K562 (cell line): ENCODE measurements at regions not wholly inside any gene's neighbourhood (a gene's known extent, or its start where the extent isn't known, plus 50 kb on each side); places are given as distances from the start of the nearest gene placed in this dataset.

Experiments used
- EZH2 ChIP-seq: IDR thresholded peaks from 2 replicates; pipeline ENCODE4 v1.6.1; 2012; ENCODE audit warnings: low read depth, mild to moderate bottlenecking, inconsistent platforms, low read length, borderline replicate concordance
- HMG20B ChIP-seq: fragments of 250-450 bp; sonication (Bioruptor Pico); IDR thresholded peaks from 2 replicates; pipeline ENCODE4 v1.5.0; 2021; ENCODE audit warnings: mild to moderate bottlenecking
- MAZ ChIP-seq, 2 experiments: fragments of 450-650 bp in 1 of 2; sonication (generic) in 1 of 2; formaldehyde crosslinking; IDR thresholded peaks in 1 of 2; conservative IDR thresholded peaks in 1 of 2; 2 replicates each; pipeline versions ENCODE4 v1.4.0 to v1.5.0; 2020; ENCODE audit warnings: mild to moderate bottlenecking in 1 of 2, missing genetic modification reagents in 1 of 2
- POLR2A ChIP-seq: fragments of 450-650 bp; conservative IDR thresholded peaks from 2 replicates; pipeline ENCODE4 v1.6.1; 2016
- RB1 ChIP-seq: fragments of 450-650 bp; IDR thresholded peaks from 2 replicates; pipeline ENCODE4 v1.6.1; 2017; ENCODE audit warnings: low read depth, mild to moderate bottlenecking
- ZBTB1 ChIP-seq: sonication (generic); formaldehyde crosslinking; IDR thresholded peaks from 2 replicates; pipeline ENCODE4 v1.8.1; 2023; ENCODE audit warnings: missing genetic modification reagents, low read depth, mild to moderate bottlenecking, borderline replicate concordance
- ZNF121 ChIP-seq: sonication (generic); formaldehyde crosslinking; conservative IDR thresholded peaks from 2 replicates; pipeline ENCODE4 v1.8.0; 2022; ENCODE audit warnings: missing genetic modification reagents
- ZNF41 ChIP-seq: fragments of 250-450 bp; sonication (Bioruptor Pico); conservative IDR thresholded peaks from 2 replicates; pipeline ENCODE4 v1.4.0; 2020; ENCODE audit warnings: mild to moderate bottlenecking
- TF ChIP-seq, protein P1 (sequence below): sonication (generic); formaldehyde crosslinking; IDR thresholded peaks from 2 replicates; pipeline ENCODE4 v1.8.1; 2023; ENCODE audit warnings: mild to moderate bottlenecking, missing genetic modification reagents
- TF ChIP-seq, protein P2 (sequence below): sonication (generic); formaldehyde crosslinking; IDR thresholded peaks from 2 replicates; pipeline ENCODE4 v1.8.1; 2022; ENCODE audit warnings: missing genetic modification reagents
- TF ChIP-seq, protein P3 (sequence below), 3 experiments: IDR thresholded peaks in 2 of 3; conservative IDR thresholded peaks in 1 of 3; 2 replicates each; pipeline ENCODE4 v1.5.1; 2011 to 2012; ENCODE audit warnings: low read length in 3 of 3, mild to moderate bottlenecking in 3 of 3, control low read depth in 2 of 3, improper control_type of control experiment in 1 of 3, inconsistent platforms in 1 of 3, low read depth in 1 of 3, mixed read lengths in 1 of 3, moderate library complexity in 1 of 3; ENCODE audit not compliant: insufficient read depth in 2 of 3

DNA sequence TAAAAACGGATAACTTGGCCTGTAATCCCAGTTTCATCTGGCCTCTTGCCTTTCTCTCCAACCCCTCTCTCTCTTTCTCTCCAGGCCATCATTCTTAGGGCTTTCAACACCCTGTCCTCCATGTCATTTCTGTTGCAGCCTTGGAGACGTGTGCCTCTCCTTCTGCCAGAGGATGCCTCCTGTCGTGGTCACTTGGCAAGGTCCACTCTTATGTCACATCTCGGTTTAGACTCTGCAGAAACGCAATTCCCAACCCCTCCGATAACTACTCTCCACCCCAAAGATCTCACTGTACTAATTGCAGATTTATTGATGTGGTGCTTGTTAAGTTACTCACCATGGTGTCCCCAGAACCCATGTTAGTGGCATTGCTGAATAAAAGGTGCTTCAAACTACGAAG lies 787.3 kb upstream of the RBFOX1 start:
- TF ChIP-seq MAZ (CRISPR knock-in tag; conservative IDR thresholded peaks at IDR 0.05 in 1 of 2, IDR thresholded peaks at IDR 0.05 in 1 of 2) = no peak
- no peak for TF ChIP-seq POLR2A
- TF ChIP-seq, protein P1, sequence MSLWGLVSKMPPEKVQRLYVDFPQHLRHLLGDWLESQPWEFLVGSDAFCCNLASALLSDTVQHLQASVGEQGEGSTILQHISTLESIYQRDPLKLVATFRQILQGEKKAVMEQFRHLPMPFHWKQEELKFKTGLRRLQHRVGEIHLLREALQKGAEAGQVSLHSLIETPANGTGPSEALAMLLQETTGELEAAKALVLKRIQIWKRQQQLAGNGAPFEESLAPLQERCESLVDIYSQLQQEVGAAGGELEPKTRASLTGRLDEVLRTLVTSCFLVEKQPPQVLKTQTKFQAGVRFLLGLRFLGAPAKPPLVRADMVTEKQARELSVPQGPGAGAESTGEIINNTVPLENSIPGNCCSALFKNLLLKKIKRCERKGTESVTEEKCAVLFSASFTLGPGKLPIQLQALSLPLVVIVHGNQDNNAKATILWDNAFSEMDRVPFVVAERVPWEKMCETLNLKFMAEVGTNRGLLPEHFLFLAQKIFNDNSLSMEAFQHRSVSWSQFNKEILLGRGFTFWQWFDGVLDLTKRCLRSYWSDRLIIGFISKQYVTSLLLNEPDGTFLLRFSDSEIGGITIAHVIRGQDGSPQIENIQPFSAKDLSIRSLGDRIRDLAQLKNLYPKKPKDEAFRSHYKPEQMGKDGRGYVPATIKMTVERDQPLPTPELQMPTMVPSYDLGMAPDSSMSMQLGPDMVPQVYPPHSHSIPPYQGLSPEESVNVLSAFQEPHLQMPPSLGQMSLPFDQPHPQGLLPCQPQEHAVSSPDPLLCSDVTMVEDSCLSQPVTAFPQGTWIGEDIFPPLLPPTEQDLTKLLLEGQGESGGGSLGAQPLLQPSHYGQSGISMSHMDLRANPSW (CRISPR knock-in tag) = no peak
- TF ChIP-seq, protein P2, sequence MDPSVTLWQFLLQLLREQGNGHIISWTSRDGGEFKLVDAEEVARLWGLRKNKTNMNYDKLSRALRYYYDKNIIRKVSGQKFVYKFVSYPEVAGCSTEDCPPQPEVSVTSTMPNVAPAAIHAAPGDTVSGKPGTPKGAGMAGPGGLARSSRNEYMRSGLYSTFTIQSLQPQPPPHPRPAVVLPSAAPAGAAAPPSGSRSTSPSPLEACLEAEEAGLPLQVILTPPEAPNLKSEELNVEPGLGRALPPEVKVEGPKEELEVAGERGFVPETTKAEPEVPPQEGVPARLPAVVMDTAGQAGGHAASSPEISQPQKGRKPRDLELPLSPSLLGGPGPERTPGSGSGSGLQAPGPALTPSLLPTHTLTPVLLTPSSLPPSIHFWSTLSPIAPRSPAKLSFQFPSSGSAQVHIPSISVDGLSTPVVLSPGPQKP (CRISPR knock-in tag) = no peak
- TF ChIP-seq ZNF41 = no peak
- TF ChIP-seq RB1 = no peak
- no peak for TF ChIP-seq ZBTB1 (CRISPR knock-in tag)
- no peak for TF ChIP-seq EZH2
- TF ChIP-seq HMG20B (CRISPR knock-in tag) = no peak
- TF ChIP-seq ZNF121 (CRISPR knock-in tag) = no peak
- TF ChIP-seq, protein P3, sequence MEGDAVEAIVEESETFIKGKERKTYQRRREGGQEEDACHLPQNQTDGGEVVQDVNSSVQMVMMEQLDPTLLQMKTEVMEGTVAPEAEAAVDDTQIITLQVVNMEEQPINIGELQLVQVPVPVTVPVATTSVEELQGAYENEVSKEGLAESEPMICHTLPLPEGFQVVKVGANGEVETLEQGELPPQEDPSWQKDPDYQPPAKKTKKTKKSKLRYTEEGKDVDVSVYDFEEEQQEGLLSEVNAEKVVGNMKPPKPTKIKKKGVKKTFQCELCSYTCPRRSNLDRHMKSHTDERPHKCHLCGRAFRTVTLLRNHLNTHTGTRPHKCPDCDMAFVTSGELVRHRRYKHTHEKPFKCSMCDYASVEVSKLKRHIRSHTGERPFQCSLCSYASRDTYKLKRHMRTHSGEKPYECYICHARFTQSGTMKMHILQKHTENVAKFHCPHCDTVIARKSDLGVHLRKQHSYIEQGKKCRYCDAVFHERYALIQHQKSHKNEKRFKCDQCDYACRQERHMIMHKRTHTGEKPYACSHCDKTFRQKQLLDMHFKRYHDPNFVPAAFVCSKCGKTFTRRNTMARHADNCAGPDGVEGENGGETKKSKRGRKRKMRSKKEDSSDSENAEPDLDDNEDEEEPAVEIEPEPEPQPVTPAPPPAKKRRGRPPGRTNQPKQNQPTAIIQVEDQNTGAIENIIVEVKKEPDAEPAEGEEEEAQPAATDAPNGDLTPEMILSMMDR (IDR thresholded peaks at IDR 0.05 in 2 of 3, conservative IDR thresholded peaks at IDR 0.05 in 1 of 3; ENCODE audit: insufficient read depth in 2 of 3, low read depth in 1 of 3, low read length in 3 of 3) = no peak
